ENCODE measurements at regions not wholly inside any gene's neighbourhood (a gene's known extent, or its start where the extent isn't known, plus 50 kb on each side); places are given as distances from the start of the nearest gene placed in this dataset.
A peak's percentile ranks its signal among the peaks of the same experiment; 100 is the strongest.

- CTCF ChIA-PET (ENCODE audit: low intra/inter-chr PET ratio, low total read pairs): interaction anchor here (1.5 kb wide), 1 partner anchor 180 kb away, joined by 3 read pairs; no protein-coding TSS in a partner anchor
- TF ChIP-seq FOXJ3 (CRISPR knock-in tag; IDR thresholded peaks at IDR 0.05; ENCODE audit: borderline replicate concordance): no peak
- TF ChIP-seq KMT2B (CRISPR knock-in tag; IDR thresholded peaks at IDR 0.05): no peak
- TF ChIP-seq HES4 (CRISPR knock-in tag; IDR thresholded peaks at IDR 0.05; ENCODE audit: borderline replicate concordance): no peak
- no peak for TF ChIP-seq SMARCC2 (IDR thresholded peaks at IDR 0.05)
- 0 out of 2 replicates have a peak, but pooled peaks have one; percentile 51 for TF ChIP-seq POGK (CRISPR knock-in tag; conservative IDR thresholded peaks at IDR 0.05)
- TF ChIP-seq TARDBP (CRISPR knock-in tag; IDR thresholded peaks at IDR 0.05): no peak
- no peak for TF ChIP-seq ZNF136 (CRISPR knock-in tag; IDR thresholded peaks at IDR 0.05; ENCODE audit: low read depth)
- TF ChIP-seq ZNF121 (CRISPR knock-in tag; IDR thresholded peaks at IDR 0.05): 0 out of 2 replicates have a peak, but pooled peaks have one; percentile 5
- TF ChIP-seq ZNF333 (CRISPR knock-in tag; IDR thresholded peaks at IDR 0.05; ENCODE audit: borderline replicate concordance): no peak
- no peak for TF ChIP-seq ZNF138 (CRISPR knock-in tag; IDR thresholded peaks at IDR 0.05; ENCODE audit: low read depth)
- no peak for TF ChIP-seq ZNF816 (CRISPR knock-in tag; IDR thresholded peaks at IDR 0.05; ENCODE audit: borderline replicate concordance)
- no peak for TF ChIP-seq GATA4 (IDR thresholded peaks at IDR 0.05; ENCODE audit: borderline replicate concordance, low read depth)
- no peak for TF ChIP-seq RFX5 (IDR thresholded peaks at IDR 0.05; ENCODE audit: low read depth, low read length)
- no peak for TF ChIP-seq ZNF552 (CRISPR knock-in tag; IDR thresholded peaks at IDR 0.05; ENCODE audit: borderline replicate concordance)
- no peak; the same call in 1 of the 2 replicates for TF ChIP-seq ZNF431 (CRISPR knock-in tag; IDR thresholded peaks at IDR 0.05; ENCODE audit: borderline replicate concordance, low read depth)
- TF ChIP-seq FOXO1 (CRISPR knock-in tag; IDR thresholded peaks at IDR 0.05): no peak
- TF ChIP-seq GLI4 (CRISPR knock-in tag; IDR thresholded peaks at IDR 0.05; ENCODE audit: borderline replicate concordance): no peak
- no peak for TF ChIP-seq ZNF17 (CRISPR knock-in tag; IDR thresholded peaks at IDR 0.05)
- TF ChIP-seq ZSCAN9 (CRISPR knock-in tag; IDR thresholded peaks at IDR 0.05; ENCODE audit: borderline replicate concordance): no peak
- TF ChIP-seq ZNF878 (CRISPR knock-in tag; IDR thresholded peaks at IDR 0.05): 0 out of 2 replicates have a peak, but pooled peaks have one; percentile 7
- TF ChIP-seq KAT7 (CRISPR knock-in tag; IDR thresholded peaks at IDR 0.05; ENCODE audit: borderline replicate concordance): 0 out of 2 replicates have a peak, but pooled peaks have one; percentile 16
- no peak for TF ChIP-seq ARNT (IDR thresholded peaks at IDR 0.05)
- no peak for TF ChIP-seq ZSCAN25 (CRISPR knock-in tag; IDR thresholded peaks at IDR 0.05)
- no peak for TF ChIP-seq ZNF678 (CRISPR knock-in tag; IDR thresholded peaks at IDR 0.05)
- TF ChIP-seq POLR2G (IDR thresholded peaks at IDR 0.05; ENCODE audit: low read depth, low read length): no peak
- TF ChIP-seq ATAD3A (CRISPR knock-in tag; IDR thresholded peaks at IDR 0.05): no peak
- 0 out of 2 replicates have a peak, but pooled peaks have one; percentile 3 for TF ChIP-seq ZNF232 (CRISPR knock-in tag; IDR thresholded peaks at IDR 0.05; ENCODE audit: borderline replicate concordance)
- no peak for TF ChIP-seq MIER3 (CRISPR knock-in tag; IDR thresholded peaks at IDR 0.05; ENCODE audit: borderline replicate concordance)
Observed at GRCh38 chr2:39517102-39517436, 80.0 kb upstream of the MAP4K3 start.

More at GRCh38 chr2:39517102-39517436, 80.0 kb upstream of the MAP4K3 start:
- intact Hi-C loops (cut with micrococcal nuclease; ENCODE audit: unreplicated experiment): loop anchor here (10.0 kb wide), 1 partner anchor 178 kb away; no protein-coding TSS in a partner anchor
- H2AFZ ChIP-seq (ENCODE audit: low read length): no peak overlapping the region
- H3K4me3 ChIP-seq (replicated peaks in 1 of 3; ENCODE audit: insufficient read depth in 1 of 3, low read depth in 2 of 3, low read length in 3 of 3): peak overlapping the region; percentile 37 to 65 (median 51)
- H3K79me2 ChIP-seq (ENCODE audit: insufficient read depth, low read length): peaks cover 2% of the 10 kb centered on the region
- peaks cover 1 to 24% of the 10 kb centered on the region in 2 experiments; a peak in 3 of 5 replicates for H3K36me3 ChIP-seq (replicated peaks in 1 of 2; ENCODE audit: control insufficient read depth in 1 of 2, insufficient read depth in 2 of 2, low read length in 2 of 2)
- ATAC-seq: no peak
- BruUV-seq (replicated peaks): no TSS peak
- H3K27ac ChIP-seq (ENCODE audit: extremely low read length, insufficient read depth, low read length): peak overlapping the region; percentile 92
- 37% methylated on average over 2 of the region's 2 CpGs for WGBS (ENCODE audit: low lambda C conversion rate)
- H3K9ac ChIP-seq (ENCODE audit: insufficient read depth, low read depth, low read length): peak overlapping the region; percentile 65
- in situ Hi-C loops (cut with HindIII; ENCODE audit: extremely low pct_ligation_motif_present, low pct_unique_long_range_greater_than_20kb): loop anchor here (5.0 kb wide), 1 partner anchor 35 kb away; no protein-coding TSS in a partner anchor
- POLR2A ChIA-PET: interaction anchor here (1.1 to 3.6 kb wide), 10 partner anchors 8 to 213 kb away, joined by 4 to 31 read pairs (median 16); partner anchors contain the start of gene MAP4K3
- H3K4me2 ChIP-seq (ENCODE audit: low read depth, low read length): peak overlapping the region; percentile 87
- no peaks in the 10 kb centered on the region for H4K20me1 ChIP-seq (ENCODE audit: insufficient read depth, low read length)
- H3K9me3 ChIP-seq (ENCODE audit: low read length): peaks cover 15% of the 10 kb centered on the region
- peaks cover 81% of the 10 kb centered on the region for H3K4me1 ChIP-seq (ENCODE audit: insufficient read depth, low read length)
- no peak for FAIRE-seq
- no peak for DNase-seq (ENCODE audit: low spot score)
- H3K27me3 ChIP-seq (ENCODE audit: control insufficient read depth in 1 of 2, insufficient read depth in 2 of 2, low read length in 2 of 2): no peaks in the 10 kb centered on the region
